B cell (primary cell): ENCODE measurements at regions not wholly inside any gene's neighbourhood (a gene's known extent, or its start where the extent isn't known, plus 50 kb on each side); places are given as distances from the start of the nearest gene placed in this dataset.

Experiments
- CTCF ChIP-seq: fragments of 200-600 bp; IDR thresholded peaks from one replicate; pipeline ENCODE4 v1.8.0; 2022; ENCODE audit warnings: antibody characterized with exemption, mild to moderate bottlenecking
- EZH2 ChIP-seq: IDR thresholded peaks from 2 replicates; pipeline ENCODE4 v1.6.1; 2012; ENCODE audit warnings: borderline replicate concordance, low read depth, mild to moderate bottlenecking, moderate library complexity, low read length; ENCODE audit not compliant: insufficient read depth, poor library complexity, severe bottlenecking

GRCh38 chr2:236841389-236841788 is 244.3 kb upstream of the COPS8 start:
- TF ChIP-seq EZH2, result no peak
- no peak for TF ChIP-seq CTCF
